Left lung (tissue), 4 donors: ENCODE measurements at regions not wholly inside any gene's neighbourhood (a gene's known extent, or its start where the extent isn't known, plus 50 kb on each side); places are given as distances from the start of the nearest gene placed in this dataset.

Source experiments
- ATAC-seq: fragments of 200-7000 bp; cut with Tn5 transposase; one replicate; pipeline ENCODE4 v1.9.1; 2020; ENCODE audit warnings: moderate library complexity
- DNase-seq, 4 donors: peaks; one replicate each; pipeline ENCODE4 v3.0.0-alpha.2; 2013 to 2020
- H3K27ac ChIP-seq, 2 donors: fragments of 200-600 bp; sonication (generic) in 1 of 2; one replicate each; pipeline versions ENCODE4 v1.5.0 to v1.8.0; 2020 to 2021
- H3K27me3 ChIP-seq, 2 donors: fragments of 200-600 bp; sonication (generic) in 1 of 2; one replicate each; pipeline versions ENCODE4 v1.5.0 to v1.8.0; 2020 to 2021
- H3K36me3 ChIP-seq, 2 donors: fragments of 200-600 bp; sonication (generic) in 1 of 2; one replicate each; pipeline versions ENCODE4 v1.5.0 to v1.8.0; 2020 to 2021
- H3K4me1 ChIP-seq, 2 donors: fragments of 200-600 bp; one replicate each; pipeline ENCODE4 v1.8.0; 2021
- H3K4me3 ChIP-seq, 2 donors: fragments of 200-600 bp; sonication (generic) in 1 of 2; one replicate each; pipeline versions ENCODE4 v1.5.0 to v1.8.0; 2020 to 2021; ENCODE audit warnings: mild to moderate bottlenecking in 1 of 2
- H3K9me3 ChIP-seq, 2 donors: fragments of 200-600 bp; sonication (generic) in 1 of 2; one replicate each; pipeline versions ENCODE4 v1.5.0 to v1.8.0; 2020 to 2021
- intact Hi-C, 2 donors: fragments of 100-400 bp; cut with DNase I; formaldehyde crosslinking; loops; one replicate each; pipeline versions ENCODE4 v1.11.2 to v1.14.2; 2022
- TF ChIP-seq, protein P1 (sequence below), 2 donors: fragments of 200-600 bp; sonication (generic) in 1 of 2; IDR thresholded peaks; one replicate each; pipeline versions ENCODE4 v1.5.0 to v1.8.0; 2021; ENCODE audit warnings: antibody characterized with exemption in 2 of 2
- donor health status: DM: no; HTN: yes; CAD: no.
- donor health status: DM: no; HTN: no; CAD: no.

DNA sequence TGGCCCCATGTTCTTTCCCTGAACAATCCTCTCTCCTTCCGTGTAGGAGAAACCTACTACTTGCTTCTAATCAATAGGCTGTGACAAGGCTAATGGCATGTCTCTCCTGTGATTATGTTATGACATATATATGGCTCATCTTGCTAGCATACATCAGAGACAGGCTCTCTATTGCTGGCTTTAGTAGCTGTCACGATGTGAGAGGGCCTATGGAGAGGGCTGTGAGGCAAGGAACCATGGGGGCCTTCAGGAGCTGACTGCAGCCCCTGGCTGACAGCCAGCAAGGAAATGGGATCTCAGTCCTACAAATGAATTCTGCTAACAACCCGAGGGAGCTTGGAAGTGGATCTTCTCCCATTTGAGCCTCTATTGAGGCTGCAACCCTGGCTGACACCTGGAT, 96.3 kb downstream of the EOMES start:
- DNase-seq (no peak), ATAC-seq (no peak)
- Histone ChIP-seq H3K27ac (no peak overlapping the region), H3K27me3 (no peaks in the 10 kb centered on the region), H3K36me3 (no peaks in the 10 kb centered on the region), H3K4me3 (no peak overlapping the region), H3K4me1 (peaks cover 0 to 21% of the 10 kb centered on the region in 2 donors), H3K9me3 (no peaks in the 10 kb centered on the region)
- intact Hi-C loops, result no loop called here
- TF ChIP-seq, protein P1, sequence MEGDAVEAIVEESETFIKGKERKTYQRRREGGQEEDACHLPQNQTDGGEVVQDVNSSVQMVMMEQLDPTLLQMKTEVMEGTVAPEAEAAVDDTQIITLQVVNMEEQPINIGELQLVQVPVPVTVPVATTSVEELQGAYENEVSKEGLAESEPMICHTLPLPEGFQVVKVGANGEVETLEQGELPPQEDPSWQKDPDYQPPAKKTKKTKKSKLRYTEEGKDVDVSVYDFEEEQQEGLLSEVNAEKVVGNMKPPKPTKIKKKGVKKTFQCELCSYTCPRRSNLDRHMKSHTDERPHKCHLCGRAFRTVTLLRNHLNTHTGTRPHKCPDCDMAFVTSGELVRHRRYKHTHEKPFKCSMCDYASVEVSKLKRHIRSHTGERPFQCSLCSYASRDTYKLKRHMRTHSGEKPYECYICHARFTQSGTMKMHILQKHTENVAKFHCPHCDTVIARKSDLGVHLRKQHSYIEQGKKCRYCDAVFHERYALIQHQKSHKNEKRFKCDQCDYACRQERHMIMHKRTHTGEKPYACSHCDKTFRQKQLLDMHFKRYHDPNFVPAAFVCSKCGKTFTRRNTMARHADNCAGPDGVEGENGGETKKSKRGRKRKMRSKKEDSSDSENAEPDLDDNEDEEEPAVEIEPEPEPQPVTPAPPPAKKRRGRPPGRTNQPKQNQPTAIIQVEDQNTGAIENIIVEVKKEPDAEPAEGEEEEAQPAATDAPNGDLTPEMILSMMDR (IDR thresholded peaks at IDR 0.05), result no peak

DNA sequence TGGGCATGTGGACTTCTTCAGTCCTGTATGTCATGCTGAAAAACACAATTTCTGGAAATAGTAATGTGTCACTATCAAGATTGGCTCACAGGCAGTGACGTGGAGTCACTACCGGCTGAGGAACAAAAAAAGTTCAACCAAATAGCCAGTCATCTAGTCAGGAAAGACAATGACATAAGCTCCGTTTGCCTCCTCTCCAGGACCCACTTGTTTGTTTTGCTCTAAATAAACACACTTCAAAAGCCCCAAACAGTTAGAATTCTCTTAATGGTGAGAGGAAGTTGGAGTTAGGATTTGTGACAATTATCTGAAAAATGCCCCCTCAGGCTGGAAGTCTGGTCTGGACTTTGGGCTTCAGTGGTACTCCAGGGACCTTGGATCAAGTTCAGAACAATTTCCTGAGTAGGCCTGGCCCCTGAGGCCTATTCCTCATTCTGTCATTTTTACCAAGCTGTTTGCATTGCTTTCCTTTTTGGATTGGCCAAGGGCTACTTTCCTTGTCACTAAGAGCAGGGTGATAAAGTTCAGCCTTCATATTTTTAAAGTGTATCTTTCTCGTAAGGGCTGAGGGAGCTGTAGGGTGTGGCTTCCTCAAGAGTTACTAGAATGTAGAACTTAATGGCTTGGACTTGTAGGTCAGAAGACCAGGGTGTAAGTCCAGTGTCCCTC, 98.9 kb downstream of the EOMES start:
- no peaks in the 10 kb centered on the region for H3K9me3 ChIP-seq
- peak overlapping the region; percentile 45 to 75 for H3K27ac ChIP-seq
- DNase-seq, result no peak
- no peak overlapping the region for H3K4me3 ChIP-seq
- peak; percentile 93 for ATAC-seq
- peaks cover 0 to 19% of the 10 kb centered on the region in 2 donors for H3K4me1 ChIP-seq
- H3K27me3 ChIP-seq, result no peaks in the 10 kb centered on the region
- no peaks in the 10 kb centered on the region for H3K36me3 ChIP-seq
- TF ChIP-seq, protein P1 (IDR thresholded peaks at IDR 0.05), result no peak
- intact Hi-C loops, result no loop called here

DNA sequence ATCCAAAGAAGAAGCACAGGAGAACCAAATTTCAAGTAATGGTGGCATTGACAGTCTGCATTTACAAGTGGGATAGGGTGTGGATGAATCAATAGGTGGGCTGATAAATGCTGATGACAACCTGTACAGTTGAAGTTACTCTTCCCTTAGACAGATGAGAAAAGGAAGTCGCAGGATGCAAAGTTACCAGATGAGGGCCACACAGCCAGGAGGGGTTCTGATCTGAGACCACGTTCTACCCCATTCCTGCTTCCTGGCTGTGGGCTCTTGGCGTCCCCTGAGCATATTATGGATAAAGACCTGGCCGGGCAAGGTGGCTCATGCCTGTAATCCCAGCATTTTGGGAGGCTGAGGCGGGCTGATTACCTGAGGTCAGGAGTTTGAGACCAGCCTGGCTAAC, 104.6 kb downstream of the EOMES start:
- TF ChIP-seq, protein P1 (IDR thresholded peaks at IDR 0.05), result no peak
- Histone ChIP-seq H3K27ac (no peak overlapping the region), H3K4me3 (no peak overlapping the region), H3K36me3 (no peaks in the 10 kb centered on the region), H3K9me3 (peaks cover 6 to 21% of the 10 kb centered on the region in 2 donors), H3K27me3 (no peaks in the 10 kb centered on the region), H3K4me1 (no peaks in the 10 kb centered on the region)
- ATAC-seq (no peak), DNase-seq (no peak)
- intact Hi-C loops, result no loop called here

DNA sequence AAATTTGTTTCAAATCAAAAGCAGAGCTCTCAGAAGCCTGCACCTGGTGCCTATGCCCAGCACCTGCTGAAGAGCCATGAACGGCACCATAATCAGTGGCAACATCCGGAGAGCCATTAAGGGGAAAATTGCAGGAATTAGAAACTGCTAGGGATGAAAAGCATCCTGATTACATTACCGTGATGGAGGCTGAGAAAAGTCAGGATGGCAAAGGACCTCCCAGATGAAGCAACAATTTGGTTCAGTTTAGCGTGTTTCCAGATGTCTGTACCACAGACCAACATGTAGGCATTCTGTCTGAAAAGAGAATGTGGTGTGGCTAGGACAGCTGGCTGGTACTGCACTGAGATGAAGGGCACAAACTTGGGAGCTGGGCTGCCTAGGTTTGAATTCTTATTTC, 106.1 kb downstream of the EOMES start:
- DNase-seq (no peak), ATAC-seq (no peak)
- Histone ChIP-seq H3K27me3 (no peaks in the 10 kb centered on the region), H3K27ac (no peak overlapping the region), H3K4me1 (no peaks in the 10 kb centered on the region), H3K9me3 (peaks cover 6 to 21% of the 10 kb centered on the region in 2 donors), H3K4me3 (no peak overlapping the region), H3K36me3 (no peaks in the 10 kb centered on the region)
- intact Hi-C loops, result no loop called here
- TF ChIP-seq, protein P1 (IDR thresholded peaks at IDR 0.05), result no peak

DNA sequence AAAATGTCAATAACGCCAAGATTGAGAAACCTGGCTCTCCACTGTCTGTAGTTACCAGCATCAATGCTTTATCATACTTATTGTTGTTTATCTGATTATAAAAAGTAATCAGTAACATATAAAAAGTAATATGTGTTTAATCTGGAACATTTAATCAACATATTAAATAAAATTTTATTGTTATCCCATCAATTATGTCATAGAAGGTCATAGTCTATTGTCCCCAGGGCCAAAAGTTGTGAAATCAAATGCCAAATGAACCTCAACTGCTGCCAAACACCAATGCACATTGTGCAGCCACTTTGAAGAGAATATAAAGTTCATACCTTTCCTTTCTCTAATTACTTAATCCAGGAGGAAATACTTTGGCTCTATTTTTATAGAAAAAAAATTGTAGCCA, 106.6 kb downstream of the EOMES start:
- TF ChIP-seq, protein P1 (IDR thresholded peaks at IDR 0.05), result no peak
- peaks cover 6 to 21% of the 10 kb centered on the region in 2 donors for H3K9me3 ChIP-seq
- H3K4me1 ChIP-seq, result no peaks in the 10 kb centered on the region
- no peaks in the 10 kb centered on the region for H3K36me3 ChIP-seq
- no peak overlapping the region for H3K27ac ChIP-seq
- ATAC-seq (no peak), DNase-seq (no peak)
- H3K4me3 ChIP-seq, result no peak overlapping the region
- H3K27me3 ChIP-seq, result no peaks in the 10 kb centered on the region
- intact Hi-C loops, result no loop called here
